ENCODE measurements at regions not wholly inside any gene's neighbourhood (a gene's known extent, or its start where the extent isn't known, plus 50 kb on each side); places are given as distances from the start of the nearest gene placed in this dataset.

DNA sequence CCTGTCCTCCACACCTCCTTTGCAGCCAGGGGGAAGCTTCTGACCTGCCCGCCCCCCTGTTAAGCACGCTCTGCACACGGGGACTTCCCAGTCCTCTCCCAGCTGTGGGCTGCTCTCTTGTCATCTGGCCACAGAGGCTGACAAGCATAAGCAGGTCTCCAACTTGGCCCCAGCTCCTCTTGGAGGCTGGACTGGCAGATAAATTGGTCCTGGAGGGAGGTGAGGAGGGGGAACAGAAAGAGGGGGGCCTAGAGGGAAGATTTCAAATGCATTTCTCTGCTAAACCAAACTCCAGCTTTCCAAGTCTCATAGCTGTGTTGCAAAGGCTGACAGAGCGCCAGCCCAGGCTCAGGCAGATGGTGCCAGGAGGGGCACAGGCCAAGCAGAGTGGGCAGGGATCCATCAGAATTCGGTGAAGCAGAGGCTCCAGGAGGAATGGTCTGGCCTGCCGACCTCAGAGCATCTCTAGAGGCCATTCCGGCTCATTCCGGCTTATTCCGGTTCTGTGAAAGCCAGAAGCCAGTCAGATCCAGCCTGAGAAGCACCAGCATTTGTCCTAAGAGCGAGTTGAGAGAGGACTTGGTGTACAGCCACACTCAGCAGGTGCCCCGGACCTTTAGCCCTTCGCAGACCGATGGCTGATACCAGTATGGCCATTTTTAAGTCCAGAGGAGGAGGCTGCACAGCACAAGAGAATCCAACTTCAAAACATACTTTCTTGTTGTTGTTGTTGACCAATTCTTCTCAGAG lies 508.9 kb upstream of the MYT1L start:
- peak overlapping the region in 3 of 4 donors; percentile 8 to 59 (median 37) for H3K27ac ChIP-seq
- in situ Hi-C loops (cut with MboI; ENCODE audit: low sequenced_read_pairs in 4 of 4) (no loop called here), intact Hi-C loops (cut with DNase I; ENCODE audit: low total_unique reads) (loop anchor here (10.0 kb wide), 1 partner anchor 635 kb away; no protein-coding TSS in a partner anchor)
- peaks cover 8 to 12% of the 10 kb centered on the region in 2 donors for H3K4me1 ChIP-seq
- no peaks in the 10 kb centered on the region for H3K9me3 ChIP-seq
- H3K36me3 ChIP-seq: no peaks in the 10 kb centered on the region
- H3K27me3 ChIP-seq: no peaks in the 10 kb centered on the region
- DNase-seq: peak in 1 of 2 donors; percentile 10
- no peak for TF ChIP-seq POLR2A (IDR thresholded peaks at IDR 0.05)
- TF ChIP-seq, protein P1, sequence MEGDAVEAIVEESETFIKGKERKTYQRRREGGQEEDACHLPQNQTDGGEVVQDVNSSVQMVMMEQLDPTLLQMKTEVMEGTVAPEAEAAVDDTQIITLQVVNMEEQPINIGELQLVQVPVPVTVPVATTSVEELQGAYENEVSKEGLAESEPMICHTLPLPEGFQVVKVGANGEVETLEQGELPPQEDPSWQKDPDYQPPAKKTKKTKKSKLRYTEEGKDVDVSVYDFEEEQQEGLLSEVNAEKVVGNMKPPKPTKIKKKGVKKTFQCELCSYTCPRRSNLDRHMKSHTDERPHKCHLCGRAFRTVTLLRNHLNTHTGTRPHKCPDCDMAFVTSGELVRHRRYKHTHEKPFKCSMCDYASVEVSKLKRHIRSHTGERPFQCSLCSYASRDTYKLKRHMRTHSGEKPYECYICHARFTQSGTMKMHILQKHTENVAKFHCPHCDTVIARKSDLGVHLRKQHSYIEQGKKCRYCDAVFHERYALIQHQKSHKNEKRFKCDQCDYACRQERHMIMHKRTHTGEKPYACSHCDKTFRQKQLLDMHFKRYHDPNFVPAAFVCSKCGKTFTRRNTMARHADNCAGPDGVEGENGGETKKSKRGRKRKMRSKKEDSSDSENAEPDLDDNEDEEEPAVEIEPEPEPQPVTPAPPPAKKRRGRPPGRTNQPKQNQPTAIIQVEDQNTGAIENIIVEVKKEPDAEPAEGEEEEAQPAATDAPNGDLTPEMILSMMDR (IDR thresholded peaks at IDR 0.05 in 4 of 5, conservative IDR thresholded peaks at IDR 0.05 in 1 of 5): no peak
- no peak overlapping the region for H3K4me3 ChIP-seq
- peak; percentile 67 to 79 for ATAC-seq

DNA sequence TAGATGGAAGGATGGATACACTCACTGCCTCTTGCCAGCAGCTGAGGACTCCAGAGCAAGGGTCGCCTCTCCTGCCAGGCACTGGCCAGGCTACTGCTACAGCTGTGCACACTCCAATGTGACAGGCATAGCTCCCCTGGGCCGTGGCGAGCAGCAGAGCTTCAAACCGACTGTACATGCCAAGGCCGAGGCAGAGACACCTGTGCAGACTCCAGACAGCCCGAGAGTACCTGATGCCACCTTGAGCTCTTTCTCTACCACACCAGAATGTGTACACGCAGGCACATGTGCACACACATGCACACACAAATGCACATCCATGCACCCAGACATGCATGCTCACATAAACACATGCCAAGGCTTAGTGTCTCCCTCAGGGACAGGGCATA lies 508.3 kb upstream of the MYT1L start:
- TF ChIP-seq, protein P1 (IDR thresholded peaks at IDR 0.05 in 4 of 5, conservative IDR thresholded peaks at IDR 0.05 in 1 of 5): no peak
- no peak for TF ChIP-seq POLR2A (IDR thresholded peaks at IDR 0.05)
- DNase-seq: no peak
- no peak overlapping the region for H3K4me3 ChIP-seq
- no peaks in the 10 kb centered on the region for H3K27me3 ChIP-seq
- no peak for ATAC-seq
- H3K27ac ChIP-seq: no peak overlapping the region
- H3K9me3 ChIP-seq: no peaks in the 10 kb centered on the region
- no peaks in the 10 kb centered on the region for H3K36me3 ChIP-seq
- intact Hi-C loops (cut with DNase I; ENCODE audit: low total_unique reads) (no loop called here), in situ Hi-C loops (cut with MboI; ENCODE audit: low sequenced_read_pairs in 4 of 4) (no loop called here)
- H3K4me1 ChIP-seq: peaks cover 8 to 12% of the 10 kb centered on the region in 2 donors

DNA sequence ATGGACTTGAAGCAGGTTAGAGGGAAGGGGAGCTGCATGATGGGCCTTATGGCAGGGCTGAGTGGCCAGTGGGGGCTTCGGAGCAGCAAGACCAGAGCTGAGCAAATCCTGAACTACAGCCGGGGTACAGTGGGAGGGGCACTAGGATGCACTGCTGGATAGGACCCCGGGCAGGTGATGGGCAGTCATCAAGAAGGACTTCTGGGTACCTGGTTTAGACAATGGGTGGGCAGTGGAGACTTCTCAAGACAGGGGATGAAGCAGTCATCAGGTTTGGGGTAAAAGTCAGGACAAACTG lies 507.4 kb upstream of the MYT1L start:
- Histone ChIP-seq H3K36me3 (no peaks in the 10 kb centered on the region), H3K4me3 (no peak overlapping the region), H3K9me3 (no peaks in the 10 kb centered on the region), H3K4me1 (peaks cover 8 to 12% of the 10 kb centered on the region in 2 donors), H3K27ac (no peak overlapping the region), H3K27me3 (no peaks in the 10 kb centered on the region)
- ATAC-seq (no peak), DNase-seq (no peak)
- TF ChIP-seq, protein P1 (IDR thresholded peaks at IDR 0.05 in 4 of 5, conservative IDR thresholded peaks at IDR 0.05 in 1 of 5): no peak
- no peak for TF ChIP-seq POLR2A (IDR thresholded peaks at IDR 0.05)
- in situ Hi-C loops (cut with MboI; ENCODE audit: low sequenced_read_pairs in 4 of 4): no loop called here
- intact Hi-C loops (cut with DNase I; ENCODE audit: low total_unique reads): no loop called here

DNA sequence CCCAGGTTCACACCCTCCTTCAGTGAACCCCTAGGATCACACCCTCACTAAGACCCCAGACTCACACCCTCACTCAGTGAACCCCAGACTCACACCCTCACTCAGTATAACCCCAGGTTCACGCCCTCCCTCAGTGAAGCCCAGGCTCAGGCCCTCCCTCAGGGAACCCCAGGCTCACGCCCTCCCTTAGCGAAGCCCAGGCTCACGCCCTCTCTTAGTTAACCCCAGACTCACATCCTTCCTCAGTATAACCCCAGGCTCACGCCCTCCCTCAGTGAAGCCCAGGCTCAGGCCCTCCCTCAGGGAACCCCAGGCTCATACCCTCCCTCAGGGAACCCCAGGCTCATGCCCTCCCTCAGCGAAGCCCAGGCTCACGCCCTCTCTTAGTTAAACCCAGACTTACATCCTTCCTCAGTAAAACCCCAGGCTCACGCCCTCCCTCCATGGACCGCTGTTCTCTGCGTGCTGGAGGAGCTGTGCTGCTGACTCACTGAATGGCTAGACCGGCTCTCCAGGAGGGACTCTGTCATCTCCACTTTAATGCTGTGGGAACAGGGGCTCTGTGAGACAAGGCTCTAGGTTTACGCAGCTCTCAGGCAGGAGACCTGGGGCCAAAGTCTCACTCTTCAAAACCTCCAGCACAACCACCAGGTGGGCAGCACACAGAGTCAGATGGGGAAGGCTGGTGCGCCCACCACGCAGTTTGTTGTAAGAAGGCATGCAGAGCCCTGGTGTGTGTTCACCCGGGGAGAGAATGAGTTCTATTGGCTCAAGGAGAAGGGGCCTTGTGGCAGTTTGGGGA lies 506.9 kb upstream of the MYT1L start:
- Histone ChIP-seq H3K27me3 (no peaks in the 10 kb centered on the region), H3K36me3 (no peaks in the 10 kb centered on the region), H3K27ac (no peak overlapping the region), H3K4me1 (peaks cover 8 to 12% of the 10 kb centered on the region in 2 donors), H3K9me3 (no peaks in the 10 kb centered on the region), H3K4me3 (no peak overlapping the region)
- ATAC-seq (no peak), DNase-seq (no peak)
- intact Hi-C loops (cut with DNase I; ENCODE audit: low total_unique reads) (no loop called here), in situ Hi-C loops (cut with MboI; ENCODE audit: low sequenced_read_pairs in 4 of 4) (no loop called here)
- TF ChIP-seq, protein P1 (IDR thresholded peaks at IDR 0.05 in 4 of 5, conservative IDR thresholded peaks at IDR 0.05 in 1 of 5): no peak
- no peak for TF ChIP-seq POLR2A (IDR thresholded peaks at IDR 0.05)

Data from gastrocnemius medialis (tissue), 4 donors.